Parathyroid adenoma (tissue), 2 donors: ENCODE measurements at regions not wholly inside any gene's neighbourhood (a gene's known extent, or its start where the extent isn't known, plus 50 kb on each side); places are given as distances from the start of the nearest gene placed in this dataset.

Experiments
- H2AFZ ChIP-seq: fragments of 300-600 bp; sonication (generic); one replicate; pipeline ENCODE4 v1.7.0; 2017; ENCODE audit warnings: antibody characterized with exemption, mild to moderate bottlenecking
- H3K27ac ChIP-seq: fragments of 300-600 bp; sonication (generic); one replicate; pipeline ENCODE4 v1.7.0; 2017
- H3K27me3 ChIP-seq: fragments of 300-600 bp; sonication (generic); one replicate; pipeline ENCODE4 v1.7.0; 2017; ENCODE audit warnings: low read length; ENCODE audit not compliant: control insufficient read depth, insufficient read depth
- H3K36me3 ChIP-seq: fragments of 300-600 bp; sonication (generic); one replicate; pipeline ENCODE4 v1.7.0; 2017; ENCODE audit warnings: low read length; ENCODE audit not compliant: control insufficient read depth, insufficient read depth
- H3K4me1 ChIP-seq: fragments of 300-600 bp; sonication (generic); one replicate; pipeline ENCODE4 v1.7.0; 2017; ENCODE audit warnings: control low read depth
- H3K4me2 ChIP-seq: fragments of 300-600 bp; sonication (generic); one replicate; pipeline ENCODE4 v1.7.0; 2017; ENCODE audit warnings: low read length
- H3K4me3 ChIP-seq: fragments of 300-600 bp; sonication (generic); one replicate; pipeline ENCODE4 v1.7.0; 2017; ENCODE audit warnings: low read depth, low read length
- H3K79me2 ChIP-seq: fragments of 300-600 bp; sonication (generic); one replicate; pipeline ENCODE4 v1.7.0; 2017; ENCODE audit warnings: control low read depth
- H3K9ac ChIP-seq: fragments of 300-600 bp; sonication (generic); one replicate; pipeline ENCODE4 v1.7.0; 2017; ENCODE audit warnings: mild to moderate bottlenecking
- H3K9me3 ChIP-seq: fragments of 300-600 bp; sonication (generic); one replicate; pipeline ENCODE4 v1.7.0; 2017; ENCODE audit warnings: low read length; ENCODE audit not compliant: control insufficient read depth
- CTCF ChIP-seq: fragments of 300-600 bp; sonication (generic); IDR thresholded peaks from one replicate; pipeline ENCODE4 v1.7.0; 2017; ENCODE audit warnings: antibody characterized with exemption, mild to moderate bottlenecking
- donor health status: primary hyperparathyroidism.

- no peaks in the 10 kb centered on the region for H3K4me1 ChIP-seq
- H3K27ac ChIP-seq: no peak overlapping the region
- H3K4me3 ChIP-seq: no peak overlapping the region
- no peaks in the 10 kb centered on the region for H3K9me3 ChIP-seq
- H3K4me2 ChIP-seq: no peak overlapping the region
- H2AFZ ChIP-seq: no peak overlapping the region
- H3K27me3 ChIP-seq: no peaks in the 10 kb centered on the region
- H3K79me2 ChIP-seq: no peaks in the 10 kb centered on the region
- no peak overlapping the region for H3K9ac ChIP-seq
- no peaks in the 10 kb centered on the region for H3K36me3 ChIP-seq
- TF ChIP-seq CTCF: no peak
Observed at GRCh38 chr10:131843089-131843595, 57.7 kb upstream of the PPP2R2D start.

GRCh38 chr10:131843881-131844284, 56.9 kb upstream of the PPP2R2D start:
- H3K36me3 ChIP-seq: no peaks in the 10 kb centered on the region
- H3K27me3 ChIP-seq: no peaks in the 10 kb centered on the region
- TF ChIP-seq CTCF: no peak
- H3K9ac ChIP-seq: no peak overlapping the region
- no peak overlapping the region for H3K27ac ChIP-seq
- no peak overlapping the region for H3K4me2 ChIP-seq
- no peaks in the 10 kb centered on the region for H3K9me3 ChIP-seq
- no peaks in the 10 kb centered on the region for H3K79me2 ChIP-seq
- H3K4me1 ChIP-seq: no peaks in the 10 kb centered on the region
- no peak overlapping the region for H2AFZ ChIP-seq
- no peak overlapping the region for H3K4me3 ChIP-seq

- no peak for TF ChIP-seq CTCF
Observed at GRCh38 chr10:131844529-131845084, 56.2 kb upstream of the PPP2R2D start.

GRCh38 chr10:131845505-131846239, 55.1 kb upstream of the PPP2R2D start:
- no peak for TF ChIP-seq CTCF
- H3K9me3 ChIP-seq: no peaks in the 10 kb centered on the region
- H3K79me2 ChIP-seq: no peaks in the 10 kb centered on the region
- H3K27me3 ChIP-seq: no peaks in the 10 kb centered on the region
- no peak overlapping the region for H2AFZ ChIP-seq
- no peak overlapping the region for H3K4me2 ChIP-seq
- H3K4me1 ChIP-seq: no peaks in the 10 kb centered on the region
- no peak overlapping the region for H3K4me3 ChIP-seq
- H3K27ac ChIP-seq: no peak overlapping the region
- no peak overlapping the region for H3K9ac ChIP-seq
- H3K36me3 ChIP-seq: no peaks in the 10 kb centered on the region

More at GRCh38 chr10:131844529-131845084, 56.2 kb upstream of the PPP2R2D start:
- no peaks in the 10 kb centered on the region for H3K79me2 ChIP-seq
- H3K4me1 ChIP-seq: no peaks in the 10 kb centered on the region
- no peak overlapping the region for H3K4me3 ChIP-seq
- no peak overlapping the region for H3K4me2 ChIP-seq
- no peaks in the 10 kb centered on the region for H3K36me3 ChIP-seq
- no peak overlapping the region for H3K9ac ChIP-seq
- no peak overlapping the region for H3K27ac ChIP-seq
- no peak overlapping the region for H2AFZ ChIP-seq
- no peaks in the 10 kb centered on the region for H3K9me3 ChIP-seq
- no peaks in the 10 kb centered on the region for H3K27me3 ChIP-seq
